ENCODE measurements at regions not wholly inside any gene's neighbourhood (a gene's known extent, or its start where the extent isn't known, plus 50 kb on each side); places are given as distances from the start of the nearest gene placed in this dataset.

DNA sequence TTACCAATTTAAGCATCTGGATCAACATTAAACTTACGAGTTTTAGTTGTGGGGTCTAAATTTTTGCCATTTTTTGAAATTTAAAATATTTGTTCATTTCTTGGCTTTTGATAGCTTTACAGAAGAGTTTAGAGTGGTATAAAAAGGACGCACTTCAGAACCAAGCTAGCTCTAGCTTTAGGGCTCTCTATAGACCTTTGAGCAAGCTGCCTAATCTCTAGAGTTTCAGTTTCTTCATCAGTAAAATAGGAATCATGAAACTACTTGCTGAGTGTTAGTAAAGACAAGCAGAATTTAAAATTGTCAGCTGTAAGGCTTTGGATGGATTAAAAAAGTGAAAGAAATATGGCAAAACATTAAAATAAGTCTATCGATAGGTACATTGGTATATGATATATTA, 266.5 kb downstream of the IPMK start:
- Histone ChIP-seq H3K27me3 (ENCODE audit: insufficient read depth) (no peaks in the 10 kb centered on the region), H3K79me2 (replicated peaks; ENCODE audit: insufficient read depth) (no peaks in the 10 kb centered on the region), H3K36me3 (ENCODE audit: insufficient read depth) (no peaks in the 10 kb centered on the region), H3K9me2 (ENCODE audit: insufficient read depth) (no peaks in the 10 kb centered on the region), H3K4me2 (no peak overlapping the region), H4K20me1 (replicated peaks; ENCODE audit: insufficient read depth) (no peaks in the 10 kb centered on the region), H3K4me1 (ENCODE audit: insufficient read depth) (peaks cover 7% of the 10 kb centered on the region), H3F3A (replicated peaks; ENCODE audit: low read depth) (no peaks in the 10 kb centered on the region), H2AFZ (no peak overlapping the region), H3K27ac (ENCODE audit: low read depth) (no peak overlapping the region), H3K4me3 (no peak overlapping the region)
- Mint-ChIP-seq H3K27me3 (ENCODE audit: insufficient read depth, low read depth, poor library complexity) (peaks cover 2% of the 10 kb centered on the region), H3K27ac (no peak overlapping the region), H3K36me3 (ENCODE audit: low read depth) (no peaks in the 10 kb centered on the region), H3K9me3 (no peaks in the 10 kb centered on the region), H3K4me1 (peaks cover 14% of the 10 kb centered on the region), H3K4me3 (no peak overlapping the region)
- ATAC-seq (no peak), DNase-seq (ENCODE audit: low spot score) (no peak)
- TF ChIP-seq STAT1 (IDR thresholded peaks at IDR 0.05; ENCODE audit: unreplicated experiment), result no peak
- TF ChIP-seq CREB1 (CRISPR knock-in tag; IDR thresholded peaks at IDR 0.05; ENCODE audit: low read depth), result no peak
- no peak for TF ChIP-seq NANOG (IDR thresholded peaks at IDR 0.05; ENCODE audit: borderline replicate concordance)
- TF ChIP-seq, protein P1, sequence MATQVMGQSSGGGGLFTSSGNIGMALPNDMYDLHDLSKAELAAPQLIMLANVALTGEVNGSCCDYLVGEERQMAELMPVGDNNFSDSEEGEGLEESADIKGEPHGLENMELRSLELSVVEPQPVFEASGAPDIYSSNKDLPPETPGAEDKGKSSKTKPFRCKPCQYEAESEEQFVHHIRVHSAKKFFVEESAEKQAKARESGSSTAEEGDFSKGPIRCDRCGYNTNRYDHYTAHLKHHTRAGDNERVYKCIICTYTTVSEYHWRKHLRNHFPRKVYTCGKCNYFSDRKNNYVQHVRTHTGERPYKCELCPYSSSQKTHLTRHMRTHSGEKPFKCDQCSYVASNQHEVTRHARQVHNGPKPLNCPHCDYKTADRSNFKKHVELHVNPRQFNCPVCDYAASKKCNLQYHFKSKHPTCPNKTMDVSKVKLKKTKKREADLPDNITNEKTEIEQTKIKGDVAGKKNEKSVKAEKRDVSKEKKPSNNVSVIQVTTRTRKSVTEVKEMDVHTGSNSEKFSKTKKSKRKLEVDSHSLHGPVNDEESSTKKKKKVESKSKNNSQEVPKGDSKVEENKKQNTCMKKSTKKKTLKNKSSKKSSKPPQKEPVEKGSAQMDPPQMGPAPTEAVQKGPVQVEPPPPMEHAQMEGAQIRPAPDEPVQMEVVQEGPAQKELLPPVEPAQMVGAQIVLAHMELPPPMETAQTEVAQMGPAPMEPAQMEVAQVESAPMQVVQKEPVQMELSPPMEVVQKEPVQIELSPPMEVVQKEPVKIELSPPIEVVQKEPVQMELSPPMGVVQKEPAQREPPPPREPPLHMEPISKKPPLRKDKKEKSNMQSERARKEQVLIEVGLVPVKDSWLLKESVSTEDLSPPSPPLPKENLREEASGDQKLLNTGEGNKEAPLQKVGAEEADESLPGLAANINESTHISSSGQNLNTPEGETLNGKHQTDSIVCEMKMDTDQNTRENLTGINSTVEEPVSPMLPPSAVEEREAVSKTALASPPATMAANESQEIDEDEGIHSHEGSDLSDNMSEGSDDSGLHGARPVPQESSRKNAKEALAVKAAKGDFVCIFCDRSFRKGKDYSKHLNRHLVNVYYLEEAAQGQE (IDR thresholded peaks at IDR 0.05; ENCODE audit: unreplicated experiment), result no peak
- TF ChIP-seq, protein P2, sequence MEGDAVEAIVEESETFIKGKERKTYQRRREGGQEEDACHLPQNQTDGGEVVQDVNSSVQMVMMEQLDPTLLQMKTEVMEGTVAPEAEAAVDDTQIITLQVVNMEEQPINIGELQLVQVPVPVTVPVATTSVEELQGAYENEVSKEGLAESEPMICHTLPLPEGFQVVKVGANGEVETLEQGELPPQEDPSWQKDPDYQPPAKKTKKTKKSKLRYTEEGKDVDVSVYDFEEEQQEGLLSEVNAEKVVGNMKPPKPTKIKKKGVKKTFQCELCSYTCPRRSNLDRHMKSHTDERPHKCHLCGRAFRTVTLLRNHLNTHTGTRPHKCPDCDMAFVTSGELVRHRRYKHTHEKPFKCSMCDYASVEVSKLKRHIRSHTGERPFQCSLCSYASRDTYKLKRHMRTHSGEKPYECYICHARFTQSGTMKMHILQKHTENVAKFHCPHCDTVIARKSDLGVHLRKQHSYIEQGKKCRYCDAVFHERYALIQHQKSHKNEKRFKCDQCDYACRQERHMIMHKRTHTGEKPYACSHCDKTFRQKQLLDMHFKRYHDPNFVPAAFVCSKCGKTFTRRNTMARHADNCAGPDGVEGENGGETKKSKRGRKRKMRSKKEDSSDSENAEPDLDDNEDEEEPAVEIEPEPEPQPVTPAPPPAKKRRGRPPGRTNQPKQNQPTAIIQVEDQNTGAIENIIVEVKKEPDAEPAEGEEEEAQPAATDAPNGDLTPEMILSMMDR (conservative IDR thresholded peaks at IDR 0.05; ENCODE audit: low read depth in 2 of 2), result no peak
- TF ChIP-seq, protein P3, sequence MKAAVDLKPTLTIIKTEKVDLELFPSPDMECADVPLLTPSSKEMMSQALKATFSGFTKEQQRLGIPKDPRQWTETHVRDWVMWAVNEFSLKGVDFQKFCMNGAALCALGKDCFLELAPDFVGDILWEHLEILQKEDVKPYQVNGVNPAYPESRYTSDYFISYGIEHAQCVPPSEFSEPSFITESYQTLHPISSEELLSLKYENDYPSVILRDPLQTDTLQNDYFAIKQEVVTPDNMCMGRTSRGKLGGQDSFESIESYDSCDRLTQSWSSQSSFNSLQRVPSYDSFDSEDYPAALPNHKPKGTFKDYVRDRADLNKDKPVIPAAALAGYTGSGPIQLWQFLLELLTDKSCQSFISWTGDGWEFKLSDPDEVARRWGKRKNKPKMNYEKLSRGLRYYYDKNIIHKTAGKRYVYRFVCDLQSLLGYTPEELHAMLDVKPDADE (IDR thresholded peaks at IDR 0.05), result no peak
- TF ChIP-seq POLR2AphosphoS5 (IDR thresholded peaks at IDR 0.05; ENCODE audit: low read depth), result no peak
- TF ChIP-seq ZNF331 (CRISPR knock-in tag; IDR thresholded peaks at IDR 0.05; ENCODE audit: low read depth), result no peak
- TF ChIP-seq ZNF114 (CRISPR knock-in tag; IDR thresholded peaks at IDR 0.05), result no peak
- TF ChIP-seq, protein P4, sequence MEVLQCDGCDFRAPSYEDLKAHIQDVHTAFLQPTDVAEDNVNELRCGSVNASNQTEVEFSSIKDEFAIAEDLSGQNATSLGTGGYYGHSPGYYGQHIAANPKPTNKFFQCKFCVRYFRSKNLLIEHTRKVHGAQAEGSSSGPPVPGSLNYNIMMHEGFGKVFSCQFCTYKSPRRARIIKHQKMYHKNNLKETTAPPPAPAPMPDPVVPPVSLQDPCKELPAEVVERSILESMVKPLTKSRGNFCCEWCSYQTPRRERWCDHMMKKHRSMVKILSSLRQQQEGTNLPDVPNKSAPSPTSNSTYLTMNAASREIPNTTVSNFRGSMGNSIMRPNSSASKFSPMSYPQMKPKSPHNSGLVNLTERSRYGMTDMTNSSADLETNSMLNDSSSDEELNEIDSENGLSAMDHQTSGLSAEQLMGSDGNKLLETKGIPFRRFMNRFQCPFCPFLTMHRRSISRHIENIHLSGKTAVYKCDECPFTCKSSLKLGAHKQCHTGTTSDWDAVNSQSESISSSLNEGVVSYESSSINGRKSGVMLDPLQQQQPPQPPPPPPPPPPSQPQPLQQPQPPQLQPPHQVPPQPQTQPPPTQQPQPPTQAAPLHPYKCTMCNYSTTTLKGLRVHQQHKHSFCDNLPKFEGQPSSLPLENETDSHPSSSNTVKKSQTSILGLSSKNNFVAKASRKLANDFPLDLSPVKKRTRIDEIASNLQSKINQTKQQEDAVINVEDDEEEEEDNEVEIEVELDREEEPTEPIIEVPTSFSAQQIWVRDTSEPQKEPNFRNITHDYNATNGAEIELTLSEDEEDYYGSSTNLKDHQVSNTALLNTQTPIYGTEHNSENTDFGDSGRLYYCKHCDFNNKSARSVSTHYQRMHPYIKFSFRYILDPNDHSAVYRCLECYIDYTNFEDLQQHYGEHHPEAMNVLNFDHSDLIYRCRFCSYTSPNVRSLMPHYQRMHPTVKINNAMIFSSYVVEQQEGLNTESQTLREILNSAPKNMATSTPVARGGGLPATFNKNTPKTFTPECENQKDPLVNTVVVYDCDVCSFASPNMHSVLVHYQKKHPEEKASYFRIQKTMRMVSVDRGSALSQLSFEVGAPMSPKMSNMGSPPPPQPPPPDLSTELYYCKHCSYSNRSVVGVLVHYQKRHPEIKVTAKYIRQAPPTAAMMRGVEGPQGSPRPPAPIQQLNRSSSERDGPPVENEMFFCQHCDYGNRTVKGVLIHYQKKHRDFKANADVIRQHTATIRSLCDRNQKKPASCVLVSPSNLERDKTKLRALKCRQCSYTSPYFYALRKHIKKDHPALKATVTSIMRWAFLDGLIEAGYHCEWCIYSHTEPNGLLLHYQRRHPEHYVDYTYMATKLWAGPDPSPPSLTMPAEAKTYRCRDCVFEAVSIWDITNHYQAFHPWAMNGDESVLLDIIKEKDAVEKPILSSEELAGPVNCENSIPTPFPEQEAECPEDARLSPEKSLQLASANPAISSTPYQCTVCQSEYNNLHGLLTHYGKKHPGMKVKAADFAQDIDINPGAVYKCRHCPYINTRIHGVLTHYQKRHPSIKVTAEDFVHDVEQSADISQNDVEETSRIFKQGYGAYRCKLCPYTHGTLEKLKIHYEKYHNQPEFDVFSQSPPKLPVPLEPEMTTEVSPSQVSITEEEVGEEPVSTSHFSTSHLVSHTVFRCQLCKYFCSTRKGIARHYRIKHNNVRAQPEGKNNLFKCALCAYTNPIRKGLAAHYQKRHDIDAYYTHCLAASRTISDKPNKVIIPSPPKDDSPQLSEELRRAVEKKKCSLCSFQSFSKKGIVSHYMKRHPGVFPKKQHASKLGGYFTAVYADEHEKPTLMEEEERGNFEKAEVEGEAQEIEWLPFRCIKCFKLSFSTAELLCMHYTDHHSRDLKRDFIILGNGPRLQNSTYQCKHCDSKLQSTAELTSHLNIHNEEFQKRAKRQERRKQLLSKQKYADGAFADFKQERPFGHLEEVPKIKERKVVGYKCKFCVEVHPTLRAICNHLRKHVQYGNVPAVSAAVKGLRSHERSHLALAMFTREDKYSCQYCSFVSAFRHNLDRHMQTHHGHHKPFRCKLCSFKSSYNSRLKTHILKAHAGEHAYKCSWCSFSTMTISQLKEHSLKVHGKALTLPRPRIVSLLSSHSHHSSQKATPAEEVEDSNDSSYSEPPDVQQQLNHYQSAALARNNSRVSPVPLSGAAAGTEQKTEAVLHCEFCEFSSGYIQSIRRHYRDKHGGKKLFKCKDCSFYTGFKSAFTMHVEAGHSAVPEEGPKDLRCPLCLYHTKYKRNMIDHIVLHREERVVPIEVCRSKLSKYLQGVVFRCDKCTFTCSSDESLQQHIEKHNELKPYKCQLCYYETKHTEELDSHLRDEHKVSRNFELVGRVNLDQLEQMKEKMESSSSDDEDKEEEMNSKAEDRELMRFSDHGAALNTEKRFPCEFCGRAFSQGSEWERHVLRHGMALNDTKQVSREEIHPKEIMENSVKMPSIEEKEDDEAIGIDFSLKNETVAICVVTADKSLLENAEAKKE (CRISPR knock-in tag; IDR thresholded peaks at IDR 0.05), result no peak
